ENCODE measurements at regions not wholly inside any gene's neighbourhood (a gene's known extent, or its start where the extent isn't known, plus 50 kb on each side); places are given as distances from the start of the nearest gene placed in this dataset.

DNA sequence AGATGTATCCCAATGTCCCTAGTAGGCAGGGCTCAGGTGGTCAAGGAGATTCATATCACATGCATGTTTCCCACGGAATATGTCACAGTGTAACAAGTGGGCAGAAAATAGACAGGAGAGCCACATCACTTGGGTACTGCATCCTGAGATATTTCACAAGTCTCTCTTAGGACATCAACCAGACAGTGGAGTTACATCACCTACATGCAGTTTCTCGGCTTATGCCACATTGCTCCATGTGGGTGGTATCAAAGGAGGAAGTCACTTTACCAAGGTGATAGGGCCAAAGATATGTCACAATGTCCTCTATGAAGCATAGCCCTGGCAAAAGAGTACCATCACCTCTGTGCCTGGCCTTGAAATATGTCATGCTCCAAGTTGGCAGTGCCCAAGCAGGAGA lies 1056.7 kb upstream of the AMELY start:
- H3K27ac ChIP-seq (ENCODE audit: low read depth, low read length): no peak overlapping the region

DNA sequence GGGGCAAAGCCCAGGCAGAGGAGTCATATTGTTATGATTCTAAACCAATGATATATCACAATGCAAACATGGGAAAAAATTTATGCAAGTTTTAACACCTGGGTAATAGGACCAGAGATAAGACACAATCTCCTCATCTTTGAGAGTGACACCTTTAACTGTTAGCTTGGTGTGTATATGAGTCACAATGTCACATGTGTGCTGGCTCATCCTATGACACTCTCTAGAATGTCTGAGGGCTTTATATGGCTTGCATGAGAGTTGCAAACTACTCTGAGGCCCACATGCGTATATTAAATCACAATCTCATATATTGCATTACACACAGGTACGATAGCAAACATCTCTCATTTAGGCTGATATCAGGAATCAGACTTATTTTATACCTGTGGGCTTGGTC lies 1055.4 kb upstream of the AMELY start:
- no peak for TF ChIP-seq CTCF (IDR thresholded peaks at IDR 0.05; ENCODE audit: low read depth, low read length)
- DNase-seq (ENCODE audit: low read depth, low spot score): no peak
- Histone ChIP-seq H3K27ac (ENCODE audit: low read depth, low read length) (no peak overlapping the region), H3K4me3 (ENCODE audit: low read depth, low read length) (no peak overlapping the region), H3K27me3 (ENCODE audit: control insufficient read depth, insufficient read depth, low read length) (no peaks in the 10 kb centered on the region), H3K9me3 (ENCODE audit: control insufficient read depth, insufficient read depth, low read length) (no peaks in the 10 kb centered on the region)
- ChIA-PET POLR2A (no interaction called here), CTCF (no interaction called here)

More for the DNA sequence above, 1056.7 kb upstream of the AMELY start:
- Histone ChIP-seq H3K9me3 (ENCODE audit: control insufficient read depth, insufficient read depth, low read length) (no peaks in the 10 kb centered on the region), H3K4me3 (ENCODE audit: low read depth, low read length) (no peak overlapping the region), H3K27me3 (ENCODE audit: control insufficient read depth, insufficient read depth, low read length) (no peaks in the 10 kb centered on the region)
- ChIA-PET POLR2A (no interaction called here), CTCF (no interaction called here)
- no peak for DNase-seq (ENCODE audit: low read depth, low spot score)
- no peak for TF ChIP-seq CTCF (IDR thresholded peaks at IDR 0.05; ENCODE audit: low read depth, low read length)

GRCh38 chrY:7963393-7963792 lies 1051.8 kb upstream of the AMELY start:
- no peak overlapping the region for H3K27ac ChIP-seq (ENCODE audit: low read depth, low read length)
- POLR2A ChIA-PET: no interaction called here
- DNase-seq (ENCODE audit: low read depth, low spot score): no peak
- H3K4me3 ChIP-seq (ENCODE audit: low read depth, low read length): no peak overlapping the region
- CTCF ChIA-PET: no interaction called here
- TF ChIP-seq CTCF (IDR thresholded peaks at IDR 0.05; ENCODE audit: low read depth, low read length): no peak
- H3K27me3 ChIP-seq (ENCODE audit: control insufficient read depth, insufficient read depth, low read length): no peaks in the 10 kb centered on the region
- no peaks in the 10 kb centered on the region for H3K9me3 ChIP-seq (ENCODE audit: control insufficient read depth, insufficient read depth, low read length)

DNA sequence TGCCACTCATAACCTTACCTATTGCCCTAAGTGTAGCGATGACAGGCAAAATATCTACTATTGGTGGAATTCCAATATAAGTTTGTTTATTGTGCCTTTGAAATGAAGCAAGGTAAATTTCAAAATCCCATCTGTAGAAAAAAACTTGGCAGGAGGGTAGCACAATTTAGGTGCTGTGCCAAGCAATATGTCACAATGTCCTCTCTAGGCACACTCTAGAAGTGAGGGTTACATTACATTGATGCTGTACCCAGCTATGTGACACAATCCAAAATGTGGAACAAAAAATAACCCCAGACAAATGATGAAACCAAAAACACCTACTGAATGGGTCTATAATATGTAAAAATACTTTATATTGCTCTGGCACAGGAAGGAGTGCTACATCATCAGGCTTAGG lies 1050.8 kb upstream of the AMELY start:
- TF ChIP-seq CTCF (IDR thresholded peaks at IDR 0.05; ENCODE audit: low read depth, low read length): no peak
- POLR2A ChIA-PET: no interaction called here
- H3K27me3 ChIP-seq (ENCODE audit: control insufficient read depth, insufficient read depth, low read length): no peaks in the 10 kb centered on the region
- DNase-seq (ENCODE audit: low read depth, low spot score): no peak
- no peak overlapping the region for H3K27ac ChIP-seq (ENCODE audit: low read depth, low read length)
- CTCF ChIA-PET: no interaction called here
- H3K9me3 ChIP-seq (ENCODE audit: control insufficient read depth, insufficient read depth, low read length): no peaks in the 10 kb centered on the region
- no peak overlapping the region for H3K4me3 ChIP-seq (ENCODE audit: low read depth, low read length)

GRCh38 chrY:7961811-7962210 lies 1050.3 kb upstream of the AMELY start:
- ChIA-PET POLR2A (no interaction called here), CTCF (no interaction called here)
- no peaks in the 10 kb centered on the region for H3K27me3 ChIP-seq (ENCODE audit: control insufficient read depth, insufficient read depth, low read length)
- DNase-seq (ENCODE audit: low read depth, low spot score): no peak
- H3K4me3 ChIP-seq (ENCODE audit: low read depth, low read length): no peak overlapping the region
- H3K27ac ChIP-seq (ENCODE audit: low read depth, low read length): no peak overlapping the region
- no peak for TF ChIP-seq CTCF (IDR thresholded peaks at IDR 0.05; ENCODE audit: low read depth, low read length)
- no peaks in the 10 kb centered on the region for H3K9me3 ChIP-seq (ENCODE audit: control insufficient read depth, insufficient read depth, low read length)

Data from AG04450 (cell line).